ENCODE measurements at regions not wholly inside any gene's neighbourhood (a gene's known extent, or its start where the extent isn't known, plus 50 kb on each side); places are given as distances from the start of the nearest gene placed in this dataset.

- no peak overlapping the region for H3K27ac Mint-ChIP-seq
- no peak for TF ChIP-seq CTCF (IDR thresholded peaks at IDR 0.05)
- no peak for DNase-seq
- peaks cover 45% of the 10 kb centered on the region for H3K4me1 Mint-ChIP-seq
- H3K4me3 Mint-ChIP-seq, result no peak overlapping the region
- peaks cover 22% of the 10 kb centered on the region for H3K36me3 Mint-ChIP-seq (ENCODE audit: low read depth)
- peaks cover 21% of the 10 kb centered on the region for H3K9me3 Mint-ChIP-seq
- H3K27me3 Mint-ChIP-seq (ENCODE audit: low read depth, poor library complexity), result peaks cover 12% of the 10 kb centered on the region
Measured at GRCh38 chr2:217328622-217328978, 468.7 kb upstream of the TNP1 start.

- Mint-ChIP-seq H3K27me3 (ENCODE audit: low read depth, poor library complexity) (peaks cover 15% of the 10 kb centered on the region), H3K36me3 (ENCODE audit: low read depth) (peaks cover 23% of the 10 kb centered on the region), H3K4me1 (peaks cover 42% of the 10 kb centered on the region), H3K4me3 (no peak overlapping the region), H3K27ac (no peak overlapping the region), H3K9me3 (peaks cover 23% of the 10 kb centered on the region)
- no peak for DNase-seq
- no peak for TF ChIP-seq CTCF (IDR thresholded peaks at IDR 0.05)
Measured at GRCh38 chr2:217327953-217328621, 468.2 kb upstream of the TNP1 start.

GRCh38 chr2:217326238-217327022 lies 466.6 kb upstream of the TNP1 start:
- no peak overlapping the region for H3K4me3 Mint-ChIP-seq
- peaks cover 25% of the 10 kb centered on the region for H3K4me1 Mint-ChIP-seq
- no peak for DNase-seq
- H3K9me3 Mint-ChIP-seq, result peaks cover 26% of the 10 kb centered on the region
- peaks cover 23% of the 10 kb centered on the region for H3K36me3 Mint-ChIP-seq (ENCODE audit: low read depth)
- H3K27me3 Mint-ChIP-seq (ENCODE audit: low read depth, poor library complexity), result peaks cover 18% of the 10 kb centered on the region
- H3K27ac Mint-ChIP-seq, result no peak overlapping the region
- no peak for TF ChIP-seq CTCF (IDR thresholded peaks at IDR 0.05)

DNA sequence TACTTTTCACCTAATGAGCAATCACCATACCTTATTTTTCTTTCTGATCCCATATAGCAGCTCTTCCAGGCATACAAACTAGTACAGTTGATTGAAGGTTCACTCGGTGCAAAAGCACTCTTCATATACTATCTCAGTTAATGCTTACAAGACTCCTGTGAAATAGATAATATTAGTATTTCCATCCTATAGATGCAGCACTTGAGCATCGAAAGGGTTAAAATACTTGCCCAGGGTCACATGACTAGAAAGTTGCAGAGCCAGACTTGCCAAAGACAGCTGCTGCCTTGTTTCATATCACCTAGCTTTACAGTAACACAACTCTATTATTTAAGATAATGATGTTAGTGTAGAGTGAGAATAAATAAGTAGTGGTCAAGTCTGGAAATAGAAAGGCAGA lies 466.0 kb upstream of the TNP1 start:
- Mint-ChIP-seq H3K27me3 (ENCODE audit: low read depth, poor library complexity) (peaks cover 18% of the 10 kb centered on the region), H3K27ac (no peak overlapping the region), H3K4me3 (no peak overlapping the region), H3K4me1 (peaks cover 19% of the 10 kb centered on the region), H3K36me3 (ENCODE audit: low read depth) (peaks cover 23% of the 10 kb centered on the region), H3K9me3 (peaks cover 26% of the 10 kb centered on the region)
- no peak for DNase-seq
- TF ChIP-seq CTCF (IDR thresholded peaks at IDR 0.05), result no peak

- Mint-ChIP-seq H3K27ac (no peak overlapping the region), H3K36me3 (ENCODE audit: low read depth) (peaks cover 23% of the 10 kb centered on the region), H3K27me3 (ENCODE audit: low read depth, poor library complexity) (peaks cover 18% of the 10 kb centered on the region), H3K9me3 (peaks cover 26% of the 10 kb centered on the region), H3K4me3 (no peak overlapping the region), H3K4me1 (peaks cover 14% of the 10 kb centered on the region)
- no peak for DNase-seq
- no peak for TF ChIP-seq CTCF (IDR thresholded peaks at IDR 0.05)
Measured at GRCh38 chr2:217325251-217325650, 465.4 kb upstream of the TNP1 start.

All from nephron progenitor cell (in vitro differentiated cells).